ENCODE measurements at regions not wholly inside any gene's neighbourhood (a gene's known extent, or its start where the extent isn't known, plus 50 kb on each side); places are given as distances from the start of the nearest gene placed in this dataset.

GRCh38 chr5:125281667-125282066 lies 535.2 kb upstream of the ZNF608 start:
- no peak for TF ChIP-seq POLR2A (IDR thresholded peaks at IDR 0.05; ENCODE audit: low read length)
- no peak for TF ChIP-seq GATA1 (IDR thresholded peaks at IDR 0.05; ENCODE audit: low read depth, low read length)

All from erythroblast (primary cell).